Mucosa of gallbladder (tissue), 1 donor: ENCODE measurements at regions not wholly inside any gene's neighbourhood (a gene's known extent, or its start where the extent isn't known, plus 50 kb on each side); places are given as distances from the start of the nearest gene placed in this dataset.
"Not testable (repeated sequence)": the region's sequence is repeated elsewhere in the genome, so short reads cannot be mapped to it uniquely, and the experiment has no call there.

Experiments
- DNase-seq: peaks from one replicate; pipeline ENCODE4 v3.0.0-alpha.2; 2020; ENCODE audit warnings: low spot score
- donor health status: DM: no; HTN: no; CAD: no.

GRCh38 chr16:29145086-29145485 lies 160.2 kb downstream of the LAT start:
- not testable (repeated sequence) for DNase-seq

DNA sequence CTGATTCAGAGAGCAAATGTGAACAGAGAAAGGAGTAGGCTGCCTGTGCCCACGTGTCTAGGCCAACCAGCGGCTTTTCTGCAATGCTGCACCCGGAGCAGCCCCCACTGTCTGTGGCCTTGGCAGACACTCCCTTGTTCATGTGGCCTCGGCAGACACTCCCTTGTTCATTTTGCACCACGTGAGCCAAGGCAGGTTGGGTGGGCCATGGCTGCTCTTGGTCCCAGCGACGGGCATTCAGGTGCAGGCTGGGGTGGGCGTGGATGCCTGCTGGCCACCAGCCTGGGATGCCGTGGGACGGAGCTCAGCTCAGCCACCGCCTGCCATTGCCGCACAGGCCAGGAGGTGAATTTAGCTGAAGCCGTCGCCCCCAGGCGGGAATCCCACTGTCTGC lies 159.8 kb downstream of the LAT start:
- not testable (repeated sequence) for DNase-seq

DNA sequence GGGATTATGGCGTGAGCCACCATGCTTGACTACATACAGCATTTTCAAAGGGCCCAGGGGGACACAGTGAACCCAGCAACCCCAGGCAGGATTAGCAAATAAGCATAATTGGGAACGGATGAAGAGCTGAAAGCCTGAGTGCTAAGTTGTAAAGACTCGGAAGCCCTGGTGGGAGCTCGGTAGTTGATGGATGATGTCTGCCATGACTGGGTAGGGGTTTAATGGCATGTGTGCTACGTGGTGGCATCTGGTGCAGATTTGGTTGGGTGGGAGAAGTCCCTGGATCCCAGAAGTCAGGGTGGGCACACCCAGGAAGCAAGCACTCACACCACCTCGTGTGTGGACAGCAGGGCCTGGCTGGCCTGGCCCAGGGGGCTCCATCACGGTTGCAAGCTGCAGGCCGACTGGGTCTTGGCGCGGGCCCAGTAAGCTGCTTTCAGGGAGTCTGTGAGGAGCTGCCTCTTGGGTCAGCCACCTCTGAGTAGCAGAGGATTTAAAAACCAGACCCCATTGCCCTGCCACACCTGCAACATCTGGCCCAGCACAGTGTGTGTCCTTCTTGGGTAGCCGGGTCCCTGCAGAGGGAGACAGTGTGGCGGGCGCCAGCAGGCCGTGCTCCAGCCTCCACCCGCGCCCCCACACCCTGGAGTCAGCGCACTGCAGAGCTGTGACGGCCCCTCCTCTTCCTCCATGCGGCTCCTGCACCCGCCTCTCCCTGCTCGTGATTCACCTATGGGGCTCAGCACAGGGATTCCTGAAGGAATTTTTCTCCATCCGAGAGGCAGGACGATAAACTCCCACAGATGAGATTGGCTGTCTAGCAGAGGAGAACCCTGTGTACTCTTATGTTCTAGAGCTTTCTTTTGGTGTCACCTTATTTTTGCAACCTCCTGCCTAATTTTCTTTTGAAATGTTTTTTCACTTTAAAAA lies 159.2 kb downstream of the LAT start:
- DNase-seq, result not testable (repeated sequence)

GRCh38 chr16:29142506-29142905 lies 157.7 kb downstream of the LAT start:
- DNase-seq, result not testable (repeated sequence)

DNA sequence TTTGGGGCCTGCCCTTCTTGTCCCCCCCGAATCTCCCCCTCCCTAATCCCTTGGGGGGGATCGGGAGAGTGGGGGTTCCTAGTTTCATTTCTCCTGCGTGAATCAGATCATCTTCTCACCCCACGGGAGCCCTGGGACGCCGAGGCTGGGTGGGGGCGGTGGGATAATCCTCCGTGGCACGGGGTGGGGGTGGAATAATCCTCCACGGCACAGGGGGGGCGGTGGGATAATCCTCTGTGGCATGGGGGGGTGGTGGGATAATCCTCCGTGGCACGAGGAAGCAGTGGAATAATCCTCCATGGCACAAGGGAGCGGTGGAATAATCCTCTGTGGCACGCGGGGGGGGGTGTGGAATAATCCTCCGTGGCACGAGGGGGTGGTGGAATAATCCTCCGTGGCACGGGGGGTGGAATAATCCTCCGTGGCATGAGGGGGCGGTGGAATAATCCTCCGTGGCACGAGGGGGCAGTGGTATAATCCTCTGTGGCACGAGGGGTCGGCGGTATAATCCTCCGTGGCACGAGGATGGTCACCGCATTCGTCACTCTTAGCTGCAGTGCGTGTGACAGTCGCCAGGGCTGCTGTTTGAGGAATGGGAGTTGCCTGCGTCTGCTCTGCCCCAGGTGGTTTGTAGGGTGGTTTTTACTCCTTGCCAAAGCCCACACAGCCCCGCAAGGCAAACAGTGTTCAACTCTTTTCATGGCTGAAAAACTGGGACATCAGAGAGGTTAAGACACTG lies 156.9 kb downstream of the LAT start:
- DNase-seq, result no peak

DNA sequence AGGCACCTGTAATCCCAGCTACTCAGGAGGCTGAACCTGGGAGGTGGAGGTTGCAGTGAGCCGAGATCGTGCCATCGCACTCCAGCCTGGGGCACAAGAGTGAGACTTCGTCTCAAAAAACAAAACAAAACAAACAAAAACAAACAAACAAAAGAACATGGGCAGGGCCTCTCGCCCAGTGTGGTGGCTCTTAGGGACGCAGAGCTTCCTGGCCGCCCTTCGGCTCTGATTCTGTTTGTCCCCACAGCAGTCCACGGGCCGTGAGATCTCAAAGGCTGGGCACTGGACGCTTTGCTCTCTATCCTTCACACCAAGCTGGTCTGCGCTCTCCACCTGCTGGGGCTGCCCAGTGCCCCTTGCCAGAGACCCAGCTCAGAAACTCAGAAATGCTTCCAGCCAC lies 156.3 kb downstream of the LAT start:
- DNase-seq, result not testable (repeated sequence)

DNA sequence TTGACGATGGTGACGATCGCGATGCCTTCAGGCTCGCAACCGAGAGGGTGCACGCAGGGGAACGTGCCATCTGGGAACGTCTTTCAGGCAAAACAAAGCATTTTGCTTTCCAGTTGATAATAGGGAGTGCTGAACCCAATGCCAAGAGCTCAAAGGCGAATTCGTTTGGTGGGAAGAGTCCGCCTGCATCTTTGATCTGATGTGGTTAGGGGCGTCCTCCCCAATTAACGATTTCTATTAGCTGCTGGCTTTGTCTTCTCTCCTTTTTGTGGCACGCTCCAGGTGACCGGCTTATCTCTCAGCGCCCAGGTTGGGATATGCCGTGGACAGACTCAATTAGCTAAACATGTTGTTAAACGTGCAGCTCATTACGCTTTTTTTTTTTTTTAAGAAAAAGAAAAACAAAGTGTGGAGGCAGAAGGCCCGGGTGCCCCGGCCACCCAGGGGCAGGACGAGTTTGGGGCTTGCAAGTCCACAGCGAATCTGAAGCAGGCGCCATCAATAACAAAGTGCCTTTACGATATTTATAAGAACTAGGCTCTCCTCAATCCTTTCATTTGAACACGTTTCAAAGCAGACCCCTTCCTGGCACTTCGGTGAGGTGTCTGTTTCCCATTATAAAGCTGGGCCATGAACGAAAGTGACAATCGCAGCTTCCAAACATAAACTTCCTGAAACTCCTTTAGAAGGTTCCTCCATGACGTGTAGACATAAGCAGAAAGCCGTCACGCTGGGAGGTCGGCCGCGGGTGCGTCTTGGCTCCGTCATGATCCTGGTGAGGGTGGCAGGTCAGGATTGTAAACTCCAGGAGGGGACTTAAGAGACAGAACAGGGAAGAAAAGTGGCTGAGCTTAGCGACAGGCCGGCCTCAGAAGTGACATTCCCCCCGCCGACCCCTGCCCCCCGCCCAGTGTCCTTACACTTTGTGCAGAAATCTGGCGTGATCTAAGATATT lies 155.3 kb downstream of the LAT start:
- not testable (repeated sequence) for DNase-seq

- no peak for DNase-seq
Observed at GRCh38 chr16:29139261-29139802, 154.5 kb downstream of the LAT start.

- not testable (repeated sequence) for DNase-seq
Observed at GRCh38 chr16:29138698-29139097, 153.8 kb downstream of the LAT start.

GRCh38 chr16:29137894-29138662 lies 153.2 kb downstream of the LAT start:
- not testable (repeated sequence) for DNase-seq

DNA sequence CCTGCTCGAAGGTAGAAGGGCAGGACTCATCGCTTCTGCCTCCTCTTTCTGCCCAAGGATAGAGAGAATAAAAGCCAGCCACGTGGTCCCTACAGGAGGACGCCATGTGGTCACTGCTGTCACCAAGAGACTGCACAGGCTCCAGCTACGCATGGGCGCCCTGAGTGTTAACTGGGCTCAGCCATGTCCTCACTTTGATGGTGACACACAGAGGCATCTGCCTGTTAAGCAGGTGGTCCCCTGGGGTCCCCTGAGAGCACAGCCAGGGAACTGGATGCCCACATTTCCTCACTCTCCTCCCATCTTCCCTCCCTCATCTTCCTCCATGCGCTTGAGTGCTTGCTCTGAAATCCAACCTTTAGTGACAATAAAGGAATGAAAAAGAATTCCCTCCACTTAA lies 152.6 kb downstream of the LAT start:
- DNase-seq, result not testable (repeated sequence)

- not testable (repeated sequence) for DNase-seq
Observed at GRCh38 chr16:29136916-29137315, 152.1 kb downstream of the LAT start.

- DNase-seq, result not testable (repeated sequence)
Observed at GRCh38 chr16:29136046-29136696, 151.3 kb downstream of the LAT start.

GRCh38 chr16:29135098-29135497 lies 150.2 kb downstream of the LAT start:
- not testable (repeated sequence) for DNase-seq

DNA sequence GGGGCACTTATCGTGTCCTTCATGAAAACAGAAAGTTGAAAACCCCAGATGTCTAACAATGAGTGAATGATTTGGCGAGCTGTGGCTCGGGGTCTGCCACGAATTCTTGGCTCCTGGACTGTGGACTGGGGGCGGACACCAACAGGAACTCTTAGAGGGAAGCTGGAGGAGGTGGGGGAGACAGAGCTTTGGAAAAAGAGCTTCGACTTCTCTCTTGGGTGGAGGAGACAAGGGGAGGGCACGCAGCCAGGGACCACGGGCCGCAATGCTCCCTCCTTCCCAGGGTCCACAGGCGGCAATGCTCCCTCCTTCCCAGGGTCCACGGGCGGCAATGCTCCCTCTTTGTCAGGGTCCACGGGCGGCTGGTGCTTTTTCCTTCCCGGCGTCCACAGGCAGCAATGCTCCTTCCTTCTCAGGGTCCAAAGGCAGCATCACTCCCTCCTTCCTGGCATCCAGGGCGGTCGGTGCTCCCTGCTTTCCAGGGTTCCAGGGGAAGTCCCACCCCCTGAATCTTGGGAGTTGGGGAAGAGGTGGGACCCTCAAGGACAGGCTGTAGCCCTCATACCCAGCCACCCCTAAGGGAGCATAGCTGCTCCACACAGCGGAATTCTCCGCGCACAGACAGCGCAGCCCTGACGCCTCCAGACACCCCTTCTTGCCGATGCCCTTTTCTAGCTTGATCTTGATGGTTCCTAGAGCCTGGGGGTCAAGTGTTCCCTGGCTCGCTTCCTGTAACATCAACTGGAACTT lies 149.0 kb downstream of the LAT start:
- DNase-seq, result not testable (repeated sequence)

DNA sequence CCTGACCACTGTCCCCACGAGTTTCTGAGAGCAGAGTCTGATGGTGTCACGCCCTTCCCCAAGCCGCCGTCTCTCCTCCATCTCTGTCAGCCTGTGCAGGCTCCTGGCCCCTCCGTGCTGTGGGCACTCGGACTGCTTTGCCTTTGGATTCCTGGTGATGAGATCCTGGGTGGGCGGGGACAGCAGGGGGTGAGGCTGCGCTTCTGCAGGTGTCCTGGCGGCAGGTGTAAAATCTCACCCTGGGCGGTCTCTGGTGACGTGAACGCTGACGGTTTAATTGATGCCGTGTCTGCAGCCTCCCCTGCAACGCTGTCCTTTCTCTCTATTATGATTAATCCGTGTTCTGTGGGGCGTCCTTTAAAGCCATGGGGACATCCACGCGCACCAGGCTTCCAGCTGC lies 148.0 kb downstream of the LAT start:
- not testable (repeated sequence) for DNase-seq

DNA sequence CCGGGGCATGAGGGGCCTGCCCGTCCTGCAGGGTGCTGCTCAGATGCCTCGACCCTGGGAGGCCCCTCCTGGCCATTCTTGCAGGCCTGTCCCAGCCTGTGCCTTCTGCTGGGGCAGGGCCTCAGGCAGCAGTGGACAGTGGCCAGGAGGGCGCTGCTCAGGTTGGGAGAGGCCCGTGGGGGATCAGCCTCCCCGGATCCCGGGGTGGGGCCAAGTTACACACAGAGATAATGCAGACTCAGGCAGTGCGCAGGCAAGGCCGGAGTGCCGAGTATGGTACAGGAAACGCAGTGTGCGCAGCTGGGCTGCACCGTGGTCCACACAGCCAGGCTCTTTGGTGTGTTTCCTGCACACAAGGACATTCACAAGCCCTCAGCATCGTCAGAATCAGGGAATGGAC lies 147.6 kb downstream of the LAT start:
- DNase-seq, result not testable (repeated sequence)

- DNase-seq, result not testable (repeated sequence)
Observed at GRCh38 chr16:29130901-29131851, 146.3 kb downstream of the LAT start.
